ENCODE measurements at regions not wholly inside any gene's neighbourhood (a gene's known extent, or its start where the extent isn't known, plus 50 kb on each side); places are given as distances from the start of the nearest gene placed in this dataset.

DNA sequence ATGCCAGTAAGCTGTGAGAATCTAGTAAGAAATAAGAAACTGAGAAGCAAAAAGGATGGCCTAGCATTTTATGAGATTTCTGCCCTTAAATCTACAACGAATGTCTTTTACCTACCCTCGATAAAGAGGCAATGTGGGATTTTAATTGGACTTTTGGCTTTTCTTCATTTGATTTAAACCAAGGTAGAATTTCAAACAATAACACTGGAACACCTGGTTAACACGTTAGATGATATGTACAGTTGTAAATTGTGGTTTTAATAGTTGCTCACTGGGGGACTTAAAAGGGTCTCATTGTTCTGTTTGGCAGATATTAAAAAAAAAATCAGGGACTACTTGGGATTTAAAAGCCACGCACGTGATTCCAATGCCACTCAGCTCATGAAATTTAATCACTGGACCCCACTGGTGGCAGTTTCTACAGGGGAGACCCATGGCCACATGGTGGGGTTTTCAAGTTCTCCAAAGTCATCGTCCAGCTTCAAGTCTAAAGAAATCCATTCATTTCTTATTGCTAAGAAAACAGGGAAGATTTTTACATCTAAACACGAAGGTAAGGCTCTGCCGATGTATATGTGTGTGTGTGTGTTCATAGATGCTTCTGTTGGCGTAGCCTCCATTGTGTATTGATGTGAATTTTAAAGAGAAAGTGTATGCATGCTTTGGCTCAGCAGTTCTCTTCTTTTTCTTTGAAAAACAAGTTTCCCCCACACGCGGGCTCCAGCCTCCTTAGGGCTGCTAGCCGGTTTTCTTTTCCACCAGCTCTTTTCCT, 588.6 kb upstream of the MKI67 start:
- DNase-seq (ENCODE audit: low read depth, low spot score), result no peak
- no peak overlapping the region for H3K4me3 ChIP-seq (ENCODE audit: low read length)

DNA sequence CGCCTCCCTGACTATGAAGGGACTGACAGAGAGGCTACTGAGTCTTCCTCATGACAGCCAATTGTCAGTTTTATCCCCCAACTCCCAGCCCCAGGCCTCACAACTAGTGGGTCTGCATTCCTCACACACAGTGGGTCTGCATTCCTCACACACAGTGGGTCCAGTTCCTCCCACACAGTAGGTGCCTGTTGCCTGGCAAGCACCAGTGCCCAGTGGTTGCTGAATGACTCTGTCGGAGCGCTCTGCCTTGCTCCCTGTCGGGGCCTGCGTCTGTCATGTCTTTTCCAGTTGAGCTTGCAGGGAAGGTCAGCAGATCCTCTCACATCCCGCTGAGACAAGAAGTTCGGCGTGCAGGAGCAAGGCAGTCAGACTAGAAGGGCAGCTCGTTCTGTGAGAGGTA, 590.0 kb upstream of the MKI67 start:
- DNase-seq (ENCODE audit: low read depth, low spot score), result no peak
- no peak overlapping the region for H3K4me3 ChIP-seq (ENCODE audit: low read length)

DNA sequence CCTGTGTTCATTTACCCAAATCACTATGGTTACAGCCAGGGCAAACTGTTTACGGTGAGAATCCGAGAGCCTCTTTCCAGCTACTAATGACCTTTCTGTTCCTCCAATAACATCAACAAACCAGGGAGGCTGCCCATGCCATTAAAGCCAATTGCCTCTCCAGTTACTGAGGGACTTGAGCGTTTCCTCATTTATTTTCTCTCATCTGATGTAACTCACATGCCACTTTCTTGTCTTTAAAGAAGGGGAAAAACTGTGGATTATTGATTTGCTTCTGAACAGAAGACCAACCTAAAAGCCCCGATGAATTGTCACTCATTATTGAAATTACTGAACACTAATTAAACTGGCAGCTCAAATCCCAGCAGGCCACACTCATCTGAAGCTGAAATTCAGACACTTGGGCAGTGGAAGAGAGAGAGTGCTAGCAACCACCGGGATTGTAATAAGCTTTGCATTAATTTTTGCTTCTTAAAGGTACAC, 595.8 kb upstream of the MKI67 start:
- DNase-seq (ENCODE audit: low read depth, low spot score), result no peak
- no peak overlapping the region for H3K4me3 ChIP-seq (ENCODE audit: low read length)

DNA sequence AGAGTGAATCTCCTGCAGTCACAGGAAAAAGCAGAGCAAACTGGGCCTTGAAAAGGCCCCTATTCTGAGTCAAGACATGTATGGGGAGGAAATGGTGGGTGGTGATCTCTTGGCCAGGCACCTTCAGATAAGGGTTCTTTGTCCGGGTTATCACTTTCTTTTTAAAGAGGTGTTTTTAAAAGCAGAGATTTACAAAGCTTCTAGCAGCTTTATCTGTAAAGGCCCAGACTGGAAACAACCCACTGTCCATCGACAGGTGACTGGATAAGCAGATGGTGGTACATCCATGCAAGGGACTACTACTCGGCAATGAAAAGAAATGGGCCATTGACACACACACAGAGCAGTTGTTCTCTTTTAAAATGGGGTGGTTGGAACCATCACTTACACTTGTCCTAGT, 596.7 kb upstream of the MKI67 start:
- DNase-seq (ENCODE audit: low read depth, low spot score), result no peak
- H3K4me3 ChIP-seq (ENCODE audit: low read length), result no peak overlapping the region

- H3K4me3 ChIP-seq (ENCODE audit: low read length), result no peak overlapping the region
- no peak for DNase-seq (ENCODE audit: low read depth, low spot score)
These were observed 597.5 kb upstream of the MKI67 start for GRCh38 chr10:128723631-128724205.

DNA sequence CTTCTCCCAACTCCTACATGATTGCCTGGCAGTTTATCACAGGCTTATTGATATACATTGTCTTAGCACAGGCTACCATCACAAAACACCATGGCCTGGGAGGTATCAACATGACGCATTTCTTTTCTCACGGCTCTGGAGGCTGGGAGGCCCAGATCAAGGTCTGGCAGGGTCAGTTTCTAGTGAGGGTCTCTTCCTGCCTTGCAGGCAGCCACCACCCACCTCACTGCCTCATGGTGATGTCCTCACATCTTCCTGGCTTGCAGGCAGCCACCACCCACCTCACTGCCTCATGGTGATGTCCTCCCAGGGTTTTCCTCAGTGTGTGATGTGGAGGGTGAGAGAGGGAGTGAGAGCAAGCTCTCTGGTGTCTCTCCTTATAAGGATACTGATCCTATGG, 599.3 kb upstream of the MKI67 start:
- no peak overlapping the region for H3K4me3 ChIP-seq (ENCODE audit: low read length)

GRCh38 chr10:128727114-128727513, 600.9 kb upstream of the MKI67 start:
- no peak overlapping the region for H3K4me3 ChIP-seq (ENCODE audit: low read length)
- no peak for DNase-seq (ENCODE audit: low read depth, low spot score)

More for the DNA sequence above, 599.3 kb upstream of the MKI67 start:
- DNase-seq (ENCODE audit: low read depth, low spot score), result no peak

DNA sequence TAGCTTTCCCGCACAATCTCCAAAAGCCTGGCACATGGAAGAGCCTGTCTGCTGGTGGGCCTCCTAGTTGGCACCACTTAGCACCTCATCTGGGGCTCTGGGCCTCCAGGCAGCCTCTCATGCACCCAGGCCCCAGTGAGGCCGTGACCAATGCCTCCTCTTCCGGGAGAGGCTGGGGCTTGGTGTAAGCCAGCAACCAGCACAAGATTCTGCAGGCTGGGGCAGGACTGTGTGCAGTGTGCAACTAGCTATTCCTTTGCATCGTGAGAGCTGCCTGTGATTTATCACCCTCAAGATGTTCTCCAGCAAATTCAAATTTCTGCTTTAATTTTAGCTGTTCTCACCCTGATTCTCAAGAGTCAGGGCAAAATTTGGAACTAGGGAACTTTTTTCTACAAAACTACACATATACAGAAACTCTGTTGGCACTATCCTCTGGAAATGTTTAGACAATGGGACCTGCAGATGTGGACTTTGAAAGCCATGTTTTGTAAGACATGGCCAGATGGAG, 603.7 kb upstream of the MKI67 start:
- H3K4me3 ChIP-seq (ENCODE audit: low read length), result no peak overlapping the region
- DNase-seq (ENCODE audit: low read depth, low spot score), result no peak

DNA sequence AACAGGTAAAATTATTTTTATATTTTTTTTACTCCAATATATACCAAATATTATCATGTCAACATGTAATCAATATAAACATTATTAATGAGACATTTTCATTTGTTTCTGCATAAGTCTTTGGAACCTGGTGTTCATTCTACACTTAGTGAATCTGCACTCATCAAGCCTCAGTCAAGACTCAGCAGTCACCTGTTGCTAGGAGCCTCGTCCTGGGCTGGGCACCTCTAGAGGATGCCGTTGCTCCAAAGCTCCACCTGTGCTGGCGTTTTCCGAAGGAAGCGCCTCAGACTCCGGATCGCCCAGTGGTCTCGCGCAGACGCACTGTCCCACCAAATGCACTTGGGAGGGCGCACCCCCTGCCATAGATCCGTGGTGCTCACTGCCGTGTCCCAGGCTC, 604.7 kb upstream of the MKI67 start:
- H3K4me3 ChIP-seq (ENCODE audit: low read length), result no peak overlapping the region
- no peak for DNase-seq (ENCODE audit: low read depth, low spot score)

DNA sequence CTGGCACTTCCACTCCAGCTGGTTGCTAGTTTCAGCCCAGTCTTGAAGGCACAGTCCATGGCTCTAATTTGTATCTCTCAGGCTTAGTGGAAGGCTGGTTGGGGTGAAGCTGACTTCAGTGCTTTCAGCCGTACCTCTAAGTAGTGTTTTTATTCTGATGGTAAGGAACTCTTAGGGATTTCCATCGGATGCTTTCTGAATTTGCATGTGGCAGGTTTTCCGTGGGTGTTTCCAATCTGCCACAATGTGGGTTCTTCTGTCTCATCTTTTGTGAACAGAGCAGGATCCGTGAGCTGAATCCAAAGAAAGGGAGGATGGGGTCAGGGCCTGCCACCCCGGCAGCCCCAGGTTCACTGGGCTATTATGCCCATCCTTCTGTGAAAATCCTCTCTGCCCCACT, 607.9 kb upstream of the MKI67 start:
- no peak for DNase-seq (ENCODE audit: low read depth, low spot score)
- no peak overlapping the region for H3K4me3 ChIP-seq (ENCODE audit: low read length)

- no peak for DNase-seq (ENCODE audit: low read depth, low spot score)
These were observed 608.5 kb upstream of the MKI67 start for GRCh38 chr10:128734734-128735133.

GRCh38 chr10:128735996-128736395, 609.8 kb upstream of the MKI67 start:
- no peak overlapping the region for H3K4me3 ChIP-seq (ENCODE audit: low read length)
- DNase-seq (ENCODE audit: low read depth, low spot score), result no peak

More at GRCh38 chr10:128734734-128735133, 608.5 kb upstream of the MKI67 start:
- no peak overlapping the region for H3K4me3 ChIP-seq (ENCODE audit: low read length)

DNA sequence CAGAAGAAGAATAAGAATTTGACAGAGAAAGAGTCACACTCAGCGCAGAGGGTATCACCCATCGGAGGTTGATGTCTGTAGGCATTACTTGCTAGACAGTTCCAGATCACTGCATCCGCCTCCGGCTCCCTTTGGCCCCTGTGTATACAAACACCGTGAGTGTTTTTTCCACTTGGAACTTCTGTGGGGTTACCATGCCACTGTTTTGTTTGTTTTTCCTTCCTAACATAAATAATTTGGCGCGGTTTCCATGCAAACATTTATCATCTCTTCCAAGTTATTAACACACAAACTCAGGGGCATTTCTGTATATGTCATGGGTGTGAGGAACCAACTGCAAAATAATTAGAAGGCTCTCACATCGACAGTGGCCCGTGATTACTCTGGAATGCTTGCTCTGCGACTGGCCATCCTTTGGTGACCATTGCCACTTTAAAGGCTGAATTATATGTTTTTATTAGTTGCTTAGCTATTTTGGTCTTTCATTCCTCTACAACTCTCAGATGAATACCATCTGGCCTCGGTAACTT, 612.2 kb upstream of the MKI67 start:
- no peak overlapping the region for H3K4me3 ChIP-seq (ENCODE audit: low read length)
- DNase-seq (ENCODE audit: low read depth, low spot score), result no peak

GRCh38 chr10:128739930-128740329, 613.7 kb upstream of the MKI67 start:
- no peak overlapping the region for H3K4me3 ChIP-seq (ENCODE audit: low read length)
- DNase-seq (ENCODE audit: low read depth, low spot score), result peak; percentile 2

DNA sequence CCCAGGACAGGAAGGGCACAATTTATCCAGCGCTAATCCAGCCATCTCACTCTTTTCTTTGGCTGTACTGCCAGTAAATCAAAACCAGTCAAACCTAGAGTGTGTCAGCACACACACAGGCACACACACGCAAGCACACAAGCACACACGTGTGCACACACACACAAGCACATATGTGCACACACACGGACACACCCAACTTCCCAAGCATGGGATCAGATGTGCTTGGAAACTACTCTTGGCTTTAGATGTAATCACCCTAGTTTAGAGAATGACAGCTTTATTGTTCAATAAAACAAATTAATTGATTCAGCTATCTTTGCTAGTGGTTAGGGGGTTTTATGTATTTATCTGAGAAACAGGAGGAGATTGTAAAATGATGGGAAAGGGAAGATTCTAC, 615.0 kb upstream of the MKI67 start:
- DNase-seq (ENCODE audit: low read depth, low spot score), result no peak
- H3K4me3 ChIP-seq (ENCODE audit: low read length), result no peak overlapping the region

GRCh38 chr10:128741680-128742079, 615.5 kb upstream of the MKI67 start:
- no peak overlapping the region for H3K4me3 ChIP-seq (ENCODE audit: low read length)
- no peak for DNase-seq (ENCODE audit: low read depth, low spot score)

DNA sequence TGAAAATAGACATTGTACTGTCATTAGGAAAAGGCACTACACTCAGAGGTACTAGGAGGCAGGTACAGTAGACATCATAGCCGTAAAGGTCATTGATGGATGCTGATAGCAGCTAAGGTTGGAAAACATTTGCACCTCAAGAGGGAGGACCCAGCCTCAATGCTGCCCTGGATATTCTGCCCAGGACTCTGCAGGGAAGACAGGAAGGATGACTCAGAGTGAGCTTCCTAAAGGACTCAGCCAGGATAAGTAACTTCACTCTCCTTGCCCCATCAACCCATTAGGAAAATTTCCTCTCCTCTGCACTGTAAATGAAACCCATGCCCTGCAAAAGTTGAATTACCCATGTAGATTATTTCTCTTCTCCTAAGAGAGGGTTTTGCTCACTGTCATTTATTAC, 617.9 kb upstream of the MKI67 start:
- no peak overlapping the region for H3K4me3 ChIP-seq (ENCODE audit: low read length)
- no peak for DNase-seq (ENCODE audit: low read depth, low spot score)

DNA sequence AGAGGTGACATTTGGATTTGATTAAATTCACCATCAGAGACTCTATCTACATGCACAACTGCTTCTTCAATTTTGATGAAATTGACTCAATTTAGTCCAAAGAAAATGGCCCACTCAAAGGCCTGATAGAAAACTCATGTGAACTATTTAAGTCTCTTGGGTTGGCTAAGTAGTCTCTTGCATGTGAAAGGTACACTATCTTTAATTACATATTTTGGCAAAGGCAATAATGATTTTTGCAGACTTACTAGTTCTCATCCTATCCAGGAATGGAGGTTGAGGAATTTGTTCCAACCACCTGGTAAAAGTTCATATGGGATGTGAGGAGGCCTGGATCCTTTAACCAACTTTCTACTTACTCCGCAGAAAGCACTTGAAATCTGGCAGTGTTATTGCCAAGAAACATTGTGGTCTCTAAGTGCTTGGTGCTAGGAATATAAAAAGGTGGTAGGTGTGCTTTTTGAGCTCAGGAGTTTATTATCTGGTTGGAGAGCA, 618.6 kb upstream of the MKI67 start:
- no peak for DNase-seq (ENCODE audit: low read depth, low spot score)
- no peak overlapping the region for H3K4me3 ChIP-seq (ENCODE audit: low read length)

GRCh38 chr10:128747582-128748346, 621.5 kb upstream of the MKI67 start:
- DNase-seq (ENCODE audit: low read depth, low spot score), result no peak

GRCh38 chr10:128751284-128751683, 625.1 kb upstream of the MKI67 start:
- H3K4me3 ChIP-seq (ENCODE audit: low read length), result no peak overlapping the region
- no peak for DNase-seq (ENCODE audit: low read depth, low spot score)

More at GRCh38 chr10:128747582-128748346, 621.5 kb upstream of the MKI67 start:
- H3K4me3 ChIP-seq (ENCODE audit: low read length), result no peak overlapping the region

Data from Jurkat, Clone E6-1 (cell line).